ENCODE measurements at regions not wholly inside any gene's neighbourhood (a gene's known extent, or its start where the extent isn't known, plus 50 kb on each side); places are given as distances from the start of the nearest gene placed in this dataset.

DNA sequence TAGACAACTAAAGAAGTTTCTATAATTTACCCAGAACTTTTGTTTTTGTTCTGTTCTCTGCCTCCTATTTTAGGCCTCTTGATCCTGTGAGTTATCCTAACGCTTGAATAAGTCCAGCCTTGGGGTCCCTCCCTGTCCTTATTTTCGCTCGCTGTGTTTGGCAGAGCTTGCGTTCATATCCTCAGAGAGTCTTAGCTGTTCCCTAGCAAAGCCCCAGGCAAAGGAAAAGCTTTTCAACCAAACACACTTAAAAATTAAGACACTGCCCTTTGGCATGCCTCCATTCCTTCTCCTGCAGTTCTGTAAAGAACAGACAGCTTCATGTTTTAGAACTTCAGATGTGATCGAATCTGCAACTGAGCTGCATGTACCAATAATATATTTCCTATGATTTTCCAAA is 517.2 kb downstream of the SUCLG1 start:
- no peaks in the 10 kb centered on the region for H3K36me3 ChIP-seq (ENCODE audit: control insufficient read depth in 2 of 2, insufficient read depth in 1 of 2, low read length in 2 of 2)
- H3K4me3 ChIP-seq (ENCODE audit: low read depth, low read length), result no peak overlapping the region
- TF ChIP-seq ZNF501 (tag by site-specific recombination; IDR thresholded peaks at IDR 0.05) (no peak), ZNF600 (tag by site-specific recombination; IDR thresholded peaks at IDR 0.05) (no peak), ZNF24 (tag by site-specific recombination; IDR thresholded peaks at IDR 0.05) (no peak)
- H3K4me1 ChIP-seq (ENCODE audit: control insufficient read depth, insufficient read depth, low read length), result no peaks in the 10 kb centered on the region
- no peak overlapping the region for H3K27ac ChIP-seq (ENCODE audit: extremely low read depth, low read depth, low read length)
- ChIA-PET CTCF (interaction anchor here (0.5 kb wide), 1 partner anchor 299 kb away, joined by 3 read pairs; no protein-coding TSS in a partner anchor), POLR2A (no interaction called here)
- H3K9me3 ChIP-seq (ENCODE audit: control insufficient read depth, insufficient read depth, low read depth, low read length), result no peaks in the 10 kb centered on the region

DNA sequence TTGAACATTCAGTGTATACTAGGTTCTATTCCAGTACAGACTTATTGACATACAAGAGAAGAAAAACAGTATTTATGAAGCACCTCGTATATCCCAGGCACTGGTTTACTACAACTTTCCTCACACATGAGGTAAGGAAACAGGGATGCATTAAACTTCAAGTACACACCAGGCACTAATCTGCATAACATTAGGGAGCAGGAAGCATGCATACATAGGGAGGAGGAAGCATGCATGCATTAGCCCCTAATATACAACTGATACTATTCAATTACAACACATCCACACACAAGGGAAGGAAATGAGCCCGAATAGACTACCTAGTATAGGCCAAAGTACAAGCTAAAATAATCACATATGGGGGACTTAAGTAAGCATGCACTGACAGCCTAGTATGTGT is 525.3 kb downstream of the SUCLG1 start:
- POLR2A ChIA-PET, result no interaction called here
- H3K27ac ChIP-seq (ENCODE audit: extremely low read depth, low read depth, low read length), result no peak overlapping the region
- no peaks in the 10 kb centered on the region for H3K36me3 ChIP-seq (ENCODE audit: control insufficient read depth in 2 of 2, insufficient read depth in 1 of 2, low read length in 2 of 2)
- CTCF ChIA-PET, result no interaction called here
- TF ChIP-seq ZNF555 (tag by site-specific recombination; conservative IDR thresholded peaks at IDR 0.05), result no peak
- no peak for TF ChIP-seq ZNF112 (tag by site-specific recombination; IDR thresholded peaks at IDR 0.05)
- no peak for TF ChIP-seq ZNF561 (tag by site-specific recombination; IDR thresholded peaks at IDR 0.05; ENCODE audit: borderline replicate concordance)
- no peak for TF ChIP-seq GFI1B (tag by site-specific recombination; IDR thresholded peaks at IDR 0.05)
- no peak for TF ChIP-seq ZNF677 (tag by site-specific recombination; IDR thresholded peaks at IDR 0.05)
- TF ChIP-seq AEBP2 (tag by site-specific recombination; IDR thresholded peaks at IDR 0.05; ENCODE audit: borderline replicate concordance), result no peak
- no peak for TF ChIP-seq ZNF426 (tag by site-specific recombination; IDR thresholded peaks at IDR 0.05)
- TF ChIP-seq ZNF341 (tag by site-specific recombination; IDR thresholded peaks at IDR 0.05; ENCODE audit: low read depth), result no peak
- TF ChIP-seq, protein P1, sequence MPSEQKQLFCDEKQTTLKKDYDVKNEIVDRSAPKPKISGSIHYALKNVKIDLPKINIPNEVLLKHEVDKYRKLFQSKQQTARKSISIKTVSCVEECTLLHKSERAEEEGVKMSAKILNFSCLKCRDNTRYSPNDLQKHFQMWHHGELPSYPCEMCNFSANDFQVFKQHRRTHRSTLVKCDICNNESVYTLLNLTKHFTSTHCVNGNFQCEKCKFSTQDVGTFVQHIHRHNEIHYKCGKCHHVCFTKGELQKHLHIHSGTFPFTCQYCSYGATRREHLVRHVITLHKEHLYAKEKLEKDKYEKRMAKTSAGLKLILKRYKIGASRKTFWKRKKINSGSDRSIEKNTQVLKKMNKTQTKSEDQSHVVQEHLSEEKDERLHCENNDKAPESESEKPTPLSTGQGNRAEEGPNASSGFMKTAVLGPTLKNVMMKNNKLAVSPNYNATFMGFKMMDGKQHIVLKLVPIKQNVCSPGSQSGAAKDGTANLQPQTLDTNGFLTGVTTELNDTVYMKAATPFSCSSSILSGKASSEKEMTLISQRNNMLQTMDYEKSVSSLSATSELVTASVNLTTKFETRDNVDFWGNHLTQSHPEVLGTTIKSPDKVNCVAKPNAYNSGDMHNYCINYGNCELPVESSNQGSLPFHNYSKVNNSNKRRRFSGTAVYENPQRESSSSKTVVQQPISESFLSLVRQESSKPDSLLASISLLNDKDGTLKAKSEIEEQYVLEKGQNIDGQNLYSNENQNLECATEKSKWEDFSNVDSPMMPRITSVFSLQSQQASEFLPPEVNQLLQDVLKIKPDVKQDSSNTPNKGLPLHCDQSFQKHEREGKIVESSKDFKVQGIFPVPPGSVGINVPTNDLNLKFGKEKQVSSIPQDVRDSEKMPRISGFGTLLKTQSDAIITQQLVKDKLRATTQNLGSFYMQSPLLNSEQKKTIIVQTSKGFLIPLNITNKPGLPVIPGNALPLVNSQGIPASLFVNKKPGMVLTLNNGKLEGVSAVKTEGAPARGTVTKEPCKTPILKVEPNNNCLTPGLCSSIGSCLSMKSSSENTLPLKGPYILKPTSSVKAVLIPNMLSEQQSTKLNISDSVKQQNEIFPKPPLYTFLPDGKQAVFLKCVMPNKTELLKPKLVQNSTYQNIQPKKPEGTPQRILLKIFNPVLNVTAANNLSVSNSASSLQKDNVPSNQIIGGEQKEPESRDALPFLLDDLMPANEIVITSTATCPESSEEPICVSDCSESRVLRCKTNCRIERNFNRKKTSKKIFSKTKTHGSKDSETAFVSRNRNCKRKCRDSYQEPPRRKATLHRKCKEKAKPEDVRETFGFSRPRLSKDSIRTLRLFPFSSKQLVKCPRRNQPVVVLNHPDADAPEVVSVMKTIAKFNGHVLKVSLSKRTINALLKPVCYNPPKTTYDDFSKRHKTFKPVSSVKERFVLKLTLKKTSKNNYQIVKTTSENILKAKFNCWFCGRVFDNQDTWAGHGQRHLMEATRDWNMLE (tag by site-specific recombination; conservative IDR thresholded peaks at IDR 0.05; ENCODE audit: low read depth), result no peak
- no peak for TF ChIP-seq ZNF529 (tag by site-specific recombination; IDR thresholded peaks at IDR 0.05; ENCODE audit: insufficient replicate concordance)
- no peak for TF ChIP-seq ZNF707 (tag by site-specific recombination; IDR thresholded peaks at IDR 0.05)
- no peak for TF ChIP-seq ZNF155 (tag by site-specific recombination; IDR thresholded peaks at IDR 0.05)
- no peak for TF ChIP-seq SCRT1 (tag by site-specific recombination; IDR thresholded peaks at IDR 0.05; ENCODE audit: borderline replicate concordance)
- TF ChIP-seq ZNF580 (tag by site-specific recombination; IDR thresholded peaks at IDR 0.05), result no peak
- no peak for TF ChIP-seq TCF7L2 (IDR thresholded peaks at IDR 0.05; ENCODE audit: borderline replicate concordance, low read depth, low read length)
- no peak for TF ChIP-seq ZNF792 (tag by site-specific recombination; IDR thresholded peaks at IDR 0.05)
- H3K9me3 ChIP-seq (ENCODE audit: control insufficient read depth, insufficient read depth, low read depth, low read length), result no peaks in the 10 kb centered on the region
- no peaks in the 10 kb centered on the region for H3K4me1 ChIP-seq (ENCODE audit: control insufficient read depth, insufficient read depth, low read length)
- no peak overlapping the region for H3K4me3 ChIP-seq (ENCODE audit: low read depth, low read length)

All from HEK293 (cell line).